ENCODE measurements at regions not wholly inside any gene's neighbourhood (a gene's known extent, or its start where the extent isn't known, plus 50 kb on each side); places are given as distances from the start of the nearest gene placed in this dataset.

DNA sequence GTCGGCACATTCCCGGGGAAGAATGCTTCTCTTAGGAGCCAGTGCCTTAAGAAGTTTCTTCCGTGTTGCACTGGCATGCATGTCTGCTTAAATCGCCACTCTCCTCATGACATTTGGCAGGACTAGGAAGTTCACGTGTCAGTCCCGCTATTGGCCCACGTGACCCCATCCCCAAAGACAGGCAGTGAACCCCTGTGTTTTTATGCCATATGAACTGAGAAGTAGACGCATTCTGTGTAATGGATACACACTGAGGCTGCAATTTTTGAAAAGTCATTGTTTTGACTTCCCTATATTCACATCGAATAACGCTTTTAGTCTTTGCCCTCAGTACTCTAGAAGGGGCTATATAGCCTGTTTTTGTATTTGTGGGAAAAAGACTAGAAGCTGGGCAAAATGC, 125.6 kb upstream of the TBL1XR1 start:
- no peak for TF ChIP-seq SIN3A (conservative IDR thresholded peaks at IDR 0.05 in 1 of 2, IDR thresholded peaks at IDR 0.05 in 1 of 2; ENCODE audit: low read depth in 1 of 2, low read length in 2 of 2)
- no peak for TF ChIP-seq GTF2F1 (IDR thresholded peaks at IDR 0.05; ENCODE audit: borderline replicate concordance, low read depth, low read length)
- TF ChIP-seq, protein P1, sequence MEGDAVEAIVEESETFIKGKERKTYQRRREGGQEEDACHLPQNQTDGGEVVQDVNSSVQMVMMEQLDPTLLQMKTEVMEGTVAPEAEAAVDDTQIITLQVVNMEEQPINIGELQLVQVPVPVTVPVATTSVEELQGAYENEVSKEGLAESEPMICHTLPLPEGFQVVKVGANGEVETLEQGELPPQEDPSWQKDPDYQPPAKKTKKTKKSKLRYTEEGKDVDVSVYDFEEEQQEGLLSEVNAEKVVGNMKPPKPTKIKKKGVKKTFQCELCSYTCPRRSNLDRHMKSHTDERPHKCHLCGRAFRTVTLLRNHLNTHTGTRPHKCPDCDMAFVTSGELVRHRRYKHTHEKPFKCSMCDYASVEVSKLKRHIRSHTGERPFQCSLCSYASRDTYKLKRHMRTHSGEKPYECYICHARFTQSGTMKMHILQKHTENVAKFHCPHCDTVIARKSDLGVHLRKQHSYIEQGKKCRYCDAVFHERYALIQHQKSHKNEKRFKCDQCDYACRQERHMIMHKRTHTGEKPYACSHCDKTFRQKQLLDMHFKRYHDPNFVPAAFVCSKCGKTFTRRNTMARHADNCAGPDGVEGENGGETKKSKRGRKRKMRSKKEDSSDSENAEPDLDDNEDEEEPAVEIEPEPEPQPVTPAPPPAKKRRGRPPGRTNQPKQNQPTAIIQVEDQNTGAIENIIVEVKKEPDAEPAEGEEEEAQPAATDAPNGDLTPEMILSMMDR (IDR thresholded peaks at IDR 0.05; ENCODE audit: control extremely low read depth in 1 of 3, insufficient read depth in 1 of 3, low read depth in 1 of 3, low read length in 3 of 3) = no peak
- TF ChIP-seq POLR2AphosphoS5 (IDR thresholded peaks at IDR 0.05; ENCODE audit: low read depth, low read length) = no peak
- TF ChIP-seq RNF2 (IDR thresholded peaks at IDR 0.05; ENCODE audit: borderline replicate concordance, low read depth, low read length, missing control alignments, poor library complexity, severe bottlenecking) = no peak
- no peak for TF ChIP-seq RBBP5 (IDR thresholded peaks at IDR 0.05; ENCODE audit: borderline replicate concordance, low read depth, low read length)
- no peak for TF ChIP-seq TBP (IDR thresholded peaks at IDR 0.05; ENCODE audit: low read depth, low read length)
- TF ChIP-seq EP300 (IDR thresholded peaks at IDR 0.05; ENCODE audit: borderline replicate concordance in 1 of 2, low read depth in 2 of 2, low read length in 2 of 2) = no peak
- TF ChIP-seq TAF1 (IDR thresholded peaks at IDR 0.05; ENCODE audit: low read depth, low read length) = no peak
- TF ChIP-seq TEAD4 (IDR thresholded peaks at IDR 0.05; ENCODE audit: low read depth, low read length) = no peak
- no peak for TF ChIP-seq RAD21 (IDR thresholded peaks at IDR 0.05 in 1 of 2, conservative IDR thresholded peaks at IDR 0.05 in 1 of 2; ENCODE audit: low read depth in 2 of 2, low read length in 2 of 2)
- TF ChIP-seq EZH2 (IDR thresholded peaks at IDR 0.05; ENCODE audit: low read depth, low read length, severe bottlenecking) = no peak
- TF ChIP-seq CEBPB (IDR thresholded peaks at IDR 0.05; ENCODE audit: low read depth, low read length) = no peak
- TF ChIP-seq, protein P2, sequence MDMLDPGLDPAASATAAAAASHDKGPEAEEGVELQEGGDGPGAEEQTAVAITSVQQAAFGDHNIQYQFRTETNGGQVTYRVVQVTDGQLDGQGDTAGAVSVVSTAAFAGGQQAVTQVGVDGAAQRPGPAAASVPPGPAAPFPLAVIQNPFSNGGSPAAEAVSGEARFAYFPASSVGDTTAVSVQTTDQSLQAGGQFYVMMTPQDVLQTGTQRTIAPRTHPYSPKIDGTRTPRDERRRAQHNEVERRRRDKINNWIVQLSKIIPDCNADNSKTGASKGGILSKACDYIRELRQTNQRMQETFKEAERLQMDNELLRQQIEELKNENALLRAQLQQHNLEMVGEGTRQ (IDR thresholded peaks at IDR 0.05; ENCODE audit: low read length) = no peak
